Hepatocyte (in vitro differentiated cells): ENCODE measurements at regions not wholly inside any gene's neighbourhood (a gene's known extent, or its start where the extent isn't known, plus 50 kb on each side); places are given as distances from the start of the nearest gene placed in this dataset.

Experiments used
- DNase-seq: peaks from one replicate; pipeline ENCODE4 v3.0.0-alpha.2; 2016; ENCODE audit warnings: low spot score
- H2AFZ ChIP-seq: fragments of 200-600 bp; sonication (generic); 2 replicates; pipeline ENCODE4 v1.6.0; 2016; ENCODE audit warnings: antibody characterized with exemption, mild to moderate bottlenecking
- H3K27ac ChIP-seq: fragments of 200-600 bp; sonication (generic); 2 replicates; pipeline ENCODE4 v1.5.1; 2016; ENCODE audit warnings: mild to moderate bottlenecking
- H3K27me3 ChIP-seq: fragments of 200-600 bp; sonication (generic); 2 replicates; pipeline ENCODE4 v1.6.1; 2016
- H3K36me3 ChIP-seq: fragments of 200-600 bp; sonication (generic); replicated peaks from 2 replicates; pipeline ENCODE4 v1.5.1; 2016; ENCODE audit warnings: low read depth; ENCODE audit not compliant: insufficient read depth
- H3K4me1 ChIP-seq: fragments of 200-600 bp; sonication (generic); 2 replicates; pipeline ENCODE4 v1.5.1; 2016; ENCODE audit warnings: mild to moderate bottlenecking, moderate library complexity; ENCODE audit not compliant: insufficient read depth
- H3K4me2 ChIP-seq: fragments of 200-600 bp; sonication (generic); 2 replicates; pipeline ENCODE4 v1.6.0; 2016
- H3K4me3 ChIP-seq: fragments of 200-600 bp; sonication (generic); 2 replicates; pipeline ENCODE4 v1.5.1; 2016; ENCODE audit warnings: mild to moderate bottlenecking
- H3K79me2 ChIP-seq: fragments of 200-600 bp; sonication (generic); 2 replicates; pipeline ENCODE4 v1.6.0; 2017; ENCODE audit warnings: mild to moderate bottlenecking
- H3K9me2 ChIP-seq: fragments of 200-600 bp; sonication (generic); replicated peaks from 2 replicates; pipeline ENCODE4 v1.6.0; 2017; ENCODE audit warnings: mild to moderate bottlenecking; ENCODE audit not compliant: insufficient read depth
- H3K9me3 ChIP-seq: fragments of 200-600 bp; sonication (generic); 2 replicates; pipeline ENCODE4 v1.5.1; 2016; ENCODE audit warnings: low read depth, mild to moderate bottlenecking
- H4K20me1 ChIP-seq: fragments of 200-600 bp; sonication (generic); 2 replicates; pipeline ENCODE4 v1.6.0; 2016; ENCODE audit warnings: mild to moderate bottlenecking; ENCODE audit not compliant: insufficient read depth, poor library complexity, severe bottlenecking
- EZH2 ChIP-seq: fragments of 200-600 bp; sonication (generic); IDR thresholded peaks from 2 replicates; pipeline ENCODE4 v1.6.1; 2016; ENCODE audit warnings: antibody characterized with exemption, mild to moderate bottlenecking, borderline replicate concordance
- EZH2phosphoT487 ChIP-seq: fragments of 200-600 bp; sonication (generic); IDR thresholded peaks from one replicate; pipeline ENCODE4 v1.6.1; 2018; ENCODE audit warnings: antibody characterized with exemption, mild to moderate bottlenecking, low read depth, moderate library complexity; ENCODE audit not compliant: unreplicated experiment, severe bottlenecking
- WGBS: methylation state at CpG from one replicate; pipeline ENCODE4 v1.1.6; 2016; ENCODE audit warnings: low lambda C conversion rate; ENCODE audit errors: missing lambda C conversion rate; 5-methylcytosine and 5-hydroxymethylcytosine counted together
- TF ChIP-seq, protein P1 (sequence below): fragments of 200-600 bp; sonication (generic); IDR thresholded peaks from 2 replicates; pipeline ENCODE4 v1.5.1; 2016; ENCODE audit warnings: antibody characterized with exemption, mild to moderate bottlenecking; ENCODE audit not compliant: poor library complexity

DNA sequence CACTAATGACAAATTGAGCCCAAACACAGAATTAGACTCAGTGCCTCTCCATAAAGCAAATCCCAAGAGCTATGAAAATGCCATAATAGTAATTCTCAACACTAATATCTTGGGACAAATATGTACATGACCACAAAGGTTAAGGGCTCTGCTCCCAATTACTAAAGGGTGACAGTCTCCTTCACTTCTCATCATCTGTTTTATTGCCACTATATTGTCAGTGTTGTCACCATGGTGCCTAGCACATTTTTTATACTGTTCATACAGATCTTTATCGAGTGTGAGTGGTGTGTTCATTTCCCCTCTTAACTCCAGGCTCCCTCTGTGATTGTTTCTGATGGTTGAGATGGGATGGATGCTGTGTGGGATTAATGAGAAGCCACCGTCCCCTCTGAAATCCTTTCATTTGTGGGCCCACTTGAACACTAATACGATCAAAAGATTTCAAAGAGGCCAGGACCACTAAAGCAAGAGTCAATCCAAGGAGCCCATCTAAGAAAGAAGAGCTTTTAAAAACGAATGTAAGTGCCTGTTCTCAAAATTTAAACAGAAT lies 277.7 kb downstream of the GXYLT1 start:
- H3K4me3 ChIP-seq: no peak overlapping the region
- H2AFZ ChIP-seq: no peak overlapping the region
- H3K4me2 ChIP-seq: no peak overlapping the region
- H3K27me3 ChIP-seq: no peaks in the 10 kb centered on the region
- no peak overlapping the region for H3K27ac ChIP-seq
- H3K79me2 ChIP-seq: no peaks in the 10 kb centered on the region
- H4K20me1 ChIP-seq: no peaks in the 10 kb centered on the region
- no peaks in the 10 kb centered on the region for H3K4me1 ChIP-seq
- H3K36me3 ChIP-seq: no peaks in the 10 kb centered on the region
- H3K9me3 ChIP-seq: no peaks in the 10 kb centered on the region
- 69% methylated on average over 4 of the region's 4 CpGs for WGBS
- TF ChIP-seq, protein P1, sequence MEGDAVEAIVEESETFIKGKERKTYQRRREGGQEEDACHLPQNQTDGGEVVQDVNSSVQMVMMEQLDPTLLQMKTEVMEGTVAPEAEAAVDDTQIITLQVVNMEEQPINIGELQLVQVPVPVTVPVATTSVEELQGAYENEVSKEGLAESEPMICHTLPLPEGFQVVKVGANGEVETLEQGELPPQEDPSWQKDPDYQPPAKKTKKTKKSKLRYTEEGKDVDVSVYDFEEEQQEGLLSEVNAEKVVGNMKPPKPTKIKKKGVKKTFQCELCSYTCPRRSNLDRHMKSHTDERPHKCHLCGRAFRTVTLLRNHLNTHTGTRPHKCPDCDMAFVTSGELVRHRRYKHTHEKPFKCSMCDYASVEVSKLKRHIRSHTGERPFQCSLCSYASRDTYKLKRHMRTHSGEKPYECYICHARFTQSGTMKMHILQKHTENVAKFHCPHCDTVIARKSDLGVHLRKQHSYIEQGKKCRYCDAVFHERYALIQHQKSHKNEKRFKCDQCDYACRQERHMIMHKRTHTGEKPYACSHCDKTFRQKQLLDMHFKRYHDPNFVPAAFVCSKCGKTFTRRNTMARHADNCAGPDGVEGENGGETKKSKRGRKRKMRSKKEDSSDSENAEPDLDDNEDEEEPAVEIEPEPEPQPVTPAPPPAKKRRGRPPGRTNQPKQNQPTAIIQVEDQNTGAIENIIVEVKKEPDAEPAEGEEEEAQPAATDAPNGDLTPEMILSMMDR: no peak
- TF ChIP-seq EZH2phosphoT487: no peak
- no peaks in the 10 kb centered on the region for H3K9me2 ChIP-seq
- no peak for DNase-seq

DNA sequence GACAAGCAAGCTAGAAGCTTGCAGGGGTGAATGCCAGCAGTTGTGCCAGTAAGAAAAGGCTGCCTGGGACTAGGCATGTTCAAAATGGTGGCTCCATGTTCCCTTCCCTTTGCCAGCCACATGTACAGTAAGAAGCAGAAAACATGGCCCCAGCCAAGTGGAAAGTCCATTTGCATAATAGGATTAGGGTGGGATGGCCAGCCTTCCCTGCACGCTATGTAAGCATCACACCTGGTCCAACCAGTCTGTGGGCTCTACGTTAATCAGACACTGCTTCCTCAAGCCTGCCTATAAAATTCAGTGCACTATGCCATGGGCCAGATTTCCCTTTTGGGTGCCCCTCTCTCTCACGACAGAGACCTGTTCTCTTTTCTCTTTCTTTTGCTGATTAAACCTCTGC lies 288.4 kb downstream of the GXYLT1 start:
- H3K4me2 ChIP-seq: no peak overlapping the region
- no peaks in the 10 kb centered on the region for H3K9me3 ChIP-seq
- no peak overlapping the region for H2AFZ ChIP-seq
- no peaks in the 10 kb centered on the region for H4K20me1 ChIP-seq
- H3K9me2 ChIP-seq: no peaks in the 10 kb centered on the region
- no peaks in the 10 kb centered on the region for H3K36me3 ChIP-seq
- no peak overlapping the region for H3K4me3 ChIP-seq
- H3K27me3 ChIP-seq: no peaks in the 10 kb centered on the region
- H3K79me2 ChIP-seq: no peaks in the 10 kb centered on the region
- DNase-seq: no peak
- no peak overlapping the region for H3K27ac ChIP-seq
- H3K4me1 ChIP-seq: no peaks in the 10 kb centered on the region
- TF ChIP-seq EZH2 (no peak), EZH2phosphoT487 (no peak)
- TF ChIP-seq, protein P1: no peak
- WGBS: 60% methylated on average over 3 of the region's 3 CpGs

DNA sequence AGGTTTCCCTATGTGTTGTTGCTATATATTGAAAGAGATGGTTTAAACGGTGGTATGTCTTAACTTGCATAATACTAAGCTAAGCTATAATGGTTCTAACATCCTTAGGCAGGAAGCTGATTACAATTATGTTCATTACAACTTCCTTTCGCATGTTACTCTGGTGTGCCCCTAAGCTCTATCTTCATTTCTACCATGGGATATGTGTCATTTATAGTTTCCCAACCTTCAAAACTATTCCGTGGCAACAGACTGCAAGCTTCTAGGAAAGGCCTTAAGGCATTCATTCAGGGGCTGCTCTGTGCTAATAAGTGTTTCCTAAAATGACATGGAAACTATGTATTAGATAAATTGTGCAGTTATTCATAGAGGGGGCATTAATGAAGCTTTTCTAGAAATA lies 294.6 kb downstream of the GXYLT1 start:
- 80% methylated on average over 3 of the region's 3 CpGs for WGBS
- peaks cover 4% of the 10 kb centered on the region for H3K4me1 ChIP-seq
- H3K9me3 ChIP-seq: no peaks in the 10 kb centered on the region
- H3K4me3 ChIP-seq: no peak overlapping the region
- DNase-seq: no peak
- H4K20me1 ChIP-seq: no peaks in the 10 kb centered on the region
- H2AFZ ChIP-seq: no peak overlapping the region
- no peaks in the 10 kb centered on the region for H3K27me3 ChIP-seq
- H3K27ac ChIP-seq: no peak overlapping the region
- no peak overlapping the region for H3K4me2 ChIP-seq
- H3K79me2 ChIP-seq: no peaks in the 10 kb centered on the region
- no peaks in the 10 kb centered on the region for H3K9me2 ChIP-seq
- TF ChIP-seq EZH2phosphoT487 (no peak), EZH2 (no peak)
- TF ChIP-seq, protein P1: no peak
- H3K36me3 ChIP-seq: no peaks in the 10 kb centered on the region

DNA sequence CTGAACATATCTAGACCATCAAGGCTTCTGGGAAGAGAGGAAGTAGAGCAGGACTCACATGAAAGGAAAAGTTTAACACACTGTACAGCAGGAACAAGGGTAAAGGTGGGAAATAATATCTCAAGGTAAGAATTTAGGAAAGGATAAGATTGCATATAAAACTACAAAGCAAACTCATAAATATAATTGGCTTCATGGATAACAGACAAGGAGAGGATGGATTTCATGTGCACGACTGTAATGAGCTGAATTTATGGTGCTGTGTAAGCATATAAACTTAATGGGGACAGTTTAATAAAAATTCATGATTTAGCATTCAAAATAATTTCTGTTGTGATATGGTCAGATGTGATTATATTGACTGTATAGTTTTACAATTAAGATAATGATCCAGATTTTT lies 298.0 kb downstream of the GXYLT1 start:
- no peaks in the 10 kb centered on the region for H3K9me3 ChIP-seq
- no peaks in the 10 kb centered on the region for H3K79me2 ChIP-seq
- H3K36me3 ChIP-seq: no peaks in the 10 kb centered on the region
- no peak overlapping the region for H3K4me3 ChIP-seq
- no peak overlapping the region for H3K4me2 ChIP-seq
- H3K27ac ChIP-seq: no peak overlapping the region
- H3K27me3 ChIP-seq: no peaks in the 10 kb centered on the region
- no peaks in the 10 kb centered on the region for H4K20me1 ChIP-seq
- H2AFZ ChIP-seq: no peak overlapping the region
- 55% methylated on average over 1 of the region's 1 CpG for WGBS
- TF ChIP-seq EZH2phosphoT487: no peak
- no peak for TF ChIP-seq EZH2
- TF ChIP-seq, protein P1: no peak
- H3K9me2 ChIP-seq: no peaks in the 10 kb centered on the region
- peaks cover 4% of the 10 kb centered on the region for H3K4me1 ChIP-seq
- no peak for DNase-seq
